ENCODE measurements at regions not wholly inside any gene's neighbourhood (a gene's known extent, or its start where the extent isn't known, plus 50 kb on each side); places are given as distances from the start of the nearest gene placed in this dataset.

GRCh38 chr4:11183356-11183740 lies 245.3 kb downstream of the HS3ST1 start:
- 37 to 50% methylated on average over 2 of the region's 2 CpGs for WGBS, 2 donors
- no peak for ATAC-seq
- Histone ChIP-seq H3K36me3 (replicated peaks in 1 of 2; ENCODE audit: insufficient read depth in 1 of 2, low read depth in 2 of 2) (no peaks in the 10 kb centered on the region), H3K4me1 (no peaks in the 10 kb centered on the region), H3K4me3 (no peak overlapping the region), H3K9me3 (no peaks in the 10 kb centered on the region), H3K27me3 (no peaks in the 10 kb centered on the region), H3K27ac (no peak overlapping the region)
- DNase-seq: no peak
- intact Hi-C loops (cut with DNase I): no loop called here
- TF ChIP-seq CTCF (IDR thresholded peaks at IDR 0.05) (no peak), POLR2A (IDR thresholded peaks at IDR 0.05) (no peak)

- Histone ChIP-seq H3K4me3 (no peak overlapping the region), H3K27me3 (no peaks in the 10 kb centered on the region), H3K4me1 (no peaks in the 10 kb centered on the region), H3K9me3 (no peaks in the 10 kb centered on the region), H3K27ac (no peak overlapping the region), H3K36me3 (replicated peaks in 1 of 2; ENCODE audit: insufficient read depth in 1 of 2, low read depth in 2 of 2) (no peaks in the 10 kb centered on the region)
- TF ChIP-seq CTCF (IDR thresholded peaks at IDR 0.05) (no peak), POLR2A (IDR thresholded peaks at IDR 0.05) (no peak)
- ATAC-seq: no peak
- DNase-seq: no peak
- intact Hi-C loops (cut with DNase I): no loop called here
- WGBS, 2 donors: 86 to 91% methylated on average over 1 of the region's 1 CpG
Measured at GRCh38 chr4:11182586-11183355, 245.9 kb downstream of the HS3ST1 start.

GRCh38 chr4:11182031-11182430 lies 246.7 kb downstream of the HS3ST1 start:
- ATAC-seq (no peak), DNase-seq (no peak)
- H3K27ac ChIP-seq: no peak overlapping the region
- H3K4me3 ChIP-seq: no peak overlapping the region
- TF ChIP-seq POLR2A (IDR thresholded peaks at IDR 0.05) (no peak), CTCF (IDR thresholded peaks at IDR 0.05) (no peak)
- H3K4me1 ChIP-seq: no peaks in the 10 kb centered on the region
- H3K9me3 ChIP-seq: no peaks in the 10 kb centered on the region
- H3K27me3 ChIP-seq: no peaks in the 10 kb centered on the region
- no peaks in the 10 kb centered on the region for H3K36me3 ChIP-seq (replicated peaks in 1 of 2; ENCODE audit: insufficient read depth in 1 of 2, low read depth in 2 of 2)
- intact Hi-C loops (cut with DNase I): no loop called here

- no peaks in the 10 kb centered on the region for H3K9me3 ChIP-seq
- WGBS, 2 donors: 72 to 76% methylated on average over 2 of the region's 2 CpGs
- H3K4me1 ChIP-seq: no peaks in the 10 kb centered on the region
- DNase-seq: no peak
- H3K4me3 ChIP-seq: no peak overlapping the region
- no peak overlapping the region for H3K27ac ChIP-seq
- ATAC-seq: no peak
- no peaks in the 10 kb centered on the region for H3K27me3 ChIP-seq
- TF ChIP-seq CTCF (IDR thresholded peaks at IDR 0.05): no peak
- no peaks in the 10 kb centered on the region for H3K36me3 ChIP-seq (replicated peaks in 1 of 2; ENCODE audit: insufficient read depth in 1 of 2, low read depth in 2 of 2)
- intact Hi-C loops (cut with DNase I): no loop called here
Measured at GRCh38 chr4:11179796-11180195, 248.9 kb downstream of the HS3ST1 start.

GRCh38 chr4:11178433-11178832 lies 250.3 kb downstream of the HS3ST1 start:
- DNase-seq: no peak
- 51 to 58% methylated on average over 5 of the region's 5 CpGs for WGBS, 2 donors

More at GRCh38 chr4:11178433-11178832, 250.3 kb downstream of the HS3ST1 start:
- Histone ChIP-seq H3K36me3 (replicated peaks in 1 of 2; ENCODE audit: insufficient read depth in 1 of 2, low read depth in 2 of 2) (no peaks in the 10 kb centered on the region), H3K4me3 (no peak overlapping the region), H3K27me3 (no peaks in the 10 kb centered on the region), H3K4me1 (no peaks in the 10 kb centered on the region), H3K9me3 (no peaks in the 10 kb centered on the region), H3K27ac (no peak overlapping the region)
- ATAC-seq: no peak
- intact Hi-C loops (cut with DNase I): no loop called here
- no peak for TF ChIP-seq CTCF (IDR thresholded peaks at IDR 0.05)
- no peak for TF ChIP-seq POLR2A (IDR thresholded peaks at IDR 0.05)

Data from body of pancreas (tissue), 4 donors.